Thyroid gland (tissue), 4 donors: ENCODE measurements at regions not wholly inside any gene's neighbourhood (a gene's known extent, or its start where the extent isn't known, plus 50 kb on each side); places are given as distances from the start of the nearest gene placed in this dataset.
"Not testable (repeated sequence)": the region's sequence is repeated elsewhere in the genome, so short reads cannot be mapped to it uniquely, and the experiment has no call there.

Experiments
- DNase-seq, 2 donors: peaks; one replicate each; pipeline ENCODE4 v3.0.0-alpha.2; 2019
- H3K27ac ChIP-seq, 3 donors: fragments of 200-600 bp; sonication (generic); 1 replicate in 2 of 3; 2 replicates in 1 of 3; pipeline ENCODE4 v1.5.1; 2016 to 2019; ENCODE audit warnings: mild to moderate bottlenecking in 1 of 3, moderate library complexity in 1 of 3
- H3K27me3 ChIP-seq: fragments of 200-600 bp; sonication (generic); one replicate; pipeline ENCODE4 v1.5.1; 2019
- H3K36me3 ChIP-seq, 2 donors: fragments of 200-600 bp; sonication (generic); one replicate each; pipeline ENCODE4 v1.5.1; 2016 to 2019
- H3K4me1 ChIP-seq, 2 donors: fragments of 200-600 bp; sonication (generic); one replicate each; pipeline ENCODE4 v1.5.1; 2017 to 2019
- H3K4me3 ChIP-seq, 3 donors: fragments of 200-600 bp; sonication (generic); replicated peaks in 1 of 3; 1 replicate in 2 of 3; 2 replicates in 1 of 3; pipeline ENCODE4 v1.5.1; 2016; ENCODE audit warnings: mild to moderate bottlenecking in 1 of 3
- H3K9me3 ChIP-seq: fragments of 200-600 bp; sonication (generic); one replicate; pipeline ENCODE4 v1.5.1; 2017
- POLR2A ChIP-seq, 2 donors: fragments of 450-650 bp; IDR thresholded peaks; one replicate each; pipeline ENCODE4 v1.6.1; 2017; ENCODE audit warnings: antibody characterized with exemption in 2 of 2, mild to moderate bottlenecking in 2 of 2, moderate library complexity in 1 of 2
- WGBS, 2 donors: methylation state at CpG; one replicate each; pipeline ENCODE4 v1.1.5; 2017; 5-methylcytosine and 5-hydroxymethylcytosine counted together
- intact Hi-C: fragments of 100-400 bp; cut with DNase I; formaldehyde crosslinking; loops from one replicate; pipeline ENCODE4 v1.15.1; 2023
- TF ChIP-seq, protein P1 (sequence below), 6 experiments: fragments of 200-600 bp in 3 of 6; fragments of 450-650 bp in 3 of 6; sonication (generic) in 3 of 6; IDR thresholded peaks; one replicate each; pipeline ENCODE4 v1.5.1; 2016 to 2019; ENCODE audit warnings: antibody characterized with exemption in 6 of 6, mild to moderate bottlenecking in 2 of 6, inconsistent platforms in 1 of 6, moderate library complexity in 1 of 6

DNA sequence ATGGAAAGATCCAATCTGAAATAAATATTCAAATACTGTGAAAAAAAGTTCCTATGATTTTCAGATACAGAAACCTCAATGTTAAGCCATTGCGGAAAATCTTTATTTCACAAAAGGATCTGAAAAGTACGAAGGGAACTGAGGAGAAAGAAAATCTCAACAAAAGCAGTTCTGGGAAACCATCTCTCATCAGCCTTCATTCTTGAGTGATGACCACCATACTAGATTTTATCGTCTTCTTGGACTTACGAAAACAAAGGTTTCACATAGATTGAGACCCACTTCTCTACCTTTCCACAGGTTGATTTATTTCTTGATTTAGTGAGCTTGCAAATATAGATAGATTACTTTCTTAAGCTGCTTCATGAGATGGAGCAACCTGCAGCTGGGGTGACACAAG, 293.4 kb upstream of the LYZL1 start:
- Histone ChIP-seq H3K9me3 (no peaks in the 10 kb centered on the region), H3K27me3 (no peaks in the 10 kb centered on the region), H3K36me3 (no peaks in the 10 kb centered on the region), H3K4me1 (no peaks in the 10 kb centered on the region), H3K4me3 (no peak overlapping the region), H3K27ac (no peak overlapping the region)
- DNase-seq = no peak
- intact Hi-C loops = loop anchor here (10.0 kb wide), 1 partner anchor 331 kb away; no protein-coding TSS in a partner anchor
- TF ChIP-seq POLR2A (IDR thresholded peaks at IDR 0.05) = no peak
- TF ChIP-seq, protein P1, sequence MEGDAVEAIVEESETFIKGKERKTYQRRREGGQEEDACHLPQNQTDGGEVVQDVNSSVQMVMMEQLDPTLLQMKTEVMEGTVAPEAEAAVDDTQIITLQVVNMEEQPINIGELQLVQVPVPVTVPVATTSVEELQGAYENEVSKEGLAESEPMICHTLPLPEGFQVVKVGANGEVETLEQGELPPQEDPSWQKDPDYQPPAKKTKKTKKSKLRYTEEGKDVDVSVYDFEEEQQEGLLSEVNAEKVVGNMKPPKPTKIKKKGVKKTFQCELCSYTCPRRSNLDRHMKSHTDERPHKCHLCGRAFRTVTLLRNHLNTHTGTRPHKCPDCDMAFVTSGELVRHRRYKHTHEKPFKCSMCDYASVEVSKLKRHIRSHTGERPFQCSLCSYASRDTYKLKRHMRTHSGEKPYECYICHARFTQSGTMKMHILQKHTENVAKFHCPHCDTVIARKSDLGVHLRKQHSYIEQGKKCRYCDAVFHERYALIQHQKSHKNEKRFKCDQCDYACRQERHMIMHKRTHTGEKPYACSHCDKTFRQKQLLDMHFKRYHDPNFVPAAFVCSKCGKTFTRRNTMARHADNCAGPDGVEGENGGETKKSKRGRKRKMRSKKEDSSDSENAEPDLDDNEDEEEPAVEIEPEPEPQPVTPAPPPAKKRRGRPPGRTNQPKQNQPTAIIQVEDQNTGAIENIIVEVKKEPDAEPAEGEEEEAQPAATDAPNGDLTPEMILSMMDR (IDR thresholded peaks at IDR 0.05) = no peak
- 92 to 96% methylated on average over 4 of the region's 4 CpGs for WGBS, 2 donors

DNA sequence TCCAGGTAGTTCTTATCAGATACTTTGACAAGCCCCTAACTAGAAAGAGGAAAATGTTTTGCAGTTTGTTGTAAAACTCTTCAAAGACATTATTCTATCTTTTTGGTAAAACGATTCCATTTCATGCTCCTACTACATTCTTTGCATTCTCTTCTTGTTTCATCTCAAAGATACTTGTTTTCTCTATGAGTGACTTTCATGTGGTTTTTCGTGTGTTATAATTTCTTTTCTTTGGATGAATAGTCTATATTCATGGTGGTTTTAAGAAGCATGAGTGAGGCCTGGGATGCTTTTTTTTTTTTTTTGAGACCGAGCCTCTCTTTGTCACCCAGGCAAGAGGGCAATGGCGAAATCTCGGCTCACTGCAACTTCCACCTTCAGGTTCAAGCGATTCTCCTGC, 292.5 kb upstream of the LYZL1 start:
- intact Hi-C loops = loop anchor here (10.0 kb wide), 1 partner anchor 332 kb away; no protein-coding TSS in a partner anchor
- no peak for DNase-seq
- H3K9me3 ChIP-seq = no peaks in the 10 kb centered on the region
- H3K4me3 ChIP-seq = no peak overlapping the region
- H3K27me3 ChIP-seq = no peaks in the 10 kb centered on the region
- TF ChIP-seq, protein P1 (IDR thresholded peaks at IDR 0.05) = no peak
- TF ChIP-seq POLR2A (IDR thresholded peaks at IDR 0.05) = no peak
- no peaks in the 10 kb centered on the region for H3K36me3 ChIP-seq
- WGBS, 2 donors = 91% methylated on average over 6 of the region's 6 CpGs
- H3K4me1 ChIP-seq = no peaks in the 10 kb centered on the region
- no peak overlapping the region for H3K27ac ChIP-seq

DNA sequence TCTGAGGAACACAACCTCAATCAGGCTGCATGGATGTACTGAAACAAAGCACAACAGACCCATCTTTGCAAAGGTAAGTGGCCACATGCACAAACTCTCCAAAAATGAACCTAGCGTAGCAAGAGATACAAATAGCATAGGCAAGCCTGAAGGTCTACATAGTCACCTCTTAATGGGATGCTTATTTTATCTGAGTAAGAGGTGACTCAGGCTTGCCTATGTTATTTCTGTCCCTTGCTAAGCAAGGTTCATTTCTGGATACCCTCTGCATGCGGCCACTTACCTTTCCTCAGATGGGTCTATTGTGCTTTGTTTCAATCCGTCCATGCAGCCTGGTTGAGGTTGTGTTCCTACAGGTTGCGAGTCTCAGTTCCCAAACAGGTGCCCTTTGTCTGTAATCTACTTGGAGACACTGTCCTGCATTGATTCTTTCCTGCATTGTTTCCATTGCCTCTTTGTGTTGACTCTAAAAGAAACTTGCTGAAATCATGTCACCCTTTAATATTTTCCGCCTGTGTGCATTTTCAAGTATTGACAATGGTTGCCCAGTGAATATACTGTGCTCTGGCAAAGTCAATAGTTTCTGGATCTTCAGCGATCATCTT, 291.8 kb upstream of the LYZL1 start:
- no peak overlapping the region for H3K27ac ChIP-seq
- H3K27me3 ChIP-seq = no peaks in the 10 kb centered on the region
- intact Hi-C loops = loop anchor here (10.0 kb wide), 1 partner anchor 332 kb away; no protein-coding TSS in a partner anchor
- no peaks in the 10 kb centered on the region for H3K36me3 ChIP-seq
- no peaks in the 10 kb centered on the region for H3K9me3 ChIP-seq
- no peak for TF ChIP-seq POLR2A (IDR thresholded peaks at IDR 0.05)
- TF ChIP-seq, protein P1 (IDR thresholded peaks at IDR 0.05) = no peak
- no peak overlapping the region for H3K4me3 ChIP-seq
- no peaks in the 10 kb centered on the region for H3K4me1 ChIP-seq
- 57 to 67% methylated on average over 6 of the region's 6 CpGs for WGBS, 2 donors
- no peak for DNase-seq

DNA sequence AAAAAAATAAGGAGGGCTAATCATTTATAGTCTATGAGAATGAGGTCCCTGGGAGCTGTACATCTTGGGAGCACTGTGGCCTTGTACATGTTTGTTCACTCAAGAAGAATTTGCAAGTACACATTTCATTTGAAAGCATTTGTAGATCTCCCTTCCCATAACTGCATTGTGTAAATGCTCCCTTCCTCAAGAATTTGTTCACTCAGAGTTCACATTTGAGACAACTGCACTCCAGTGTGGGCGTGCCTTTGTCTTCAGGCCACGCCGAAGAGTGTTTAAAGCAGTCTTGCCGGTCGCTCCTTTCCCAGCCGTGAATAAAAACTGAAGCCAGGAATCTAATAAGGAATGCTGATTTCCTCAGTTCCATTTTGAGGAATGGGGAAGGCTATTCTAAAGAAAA, 291.1 kb upstream of the LYZL1 start:
- H3K4me1 ChIP-seq = no peaks in the 10 kb centered on the region
- no peak for TF ChIP-seq POLR2A (IDR thresholded peaks at IDR 0.05)
- TF ChIP-seq, protein P1 (IDR thresholded peaks at IDR 0.05) = no peak
- peak; percentile 63 to 67 for DNase-seq
- H3K36me3 ChIP-seq = no peaks in the 10 kb centered on the region
- no peaks in the 10 kb centered on the region for H3K9me3 ChIP-seq
- intact Hi-C loops = loop anchor here (10.0 kb wide), 1 partner anchor 333 kb away; no protein-coding TSS in a partner anchor
- 11 to 29% methylated on average over 6 of the region's 6 CpGs for WGBS, 2 donors
- no peaks in the 10 kb centered on the region for H3K27me3 ChIP-seq
- no peak overlapping the region for H3K27ac ChIP-seq
- H3K4me3 ChIP-seq = no peak overlapping the region

DNA sequence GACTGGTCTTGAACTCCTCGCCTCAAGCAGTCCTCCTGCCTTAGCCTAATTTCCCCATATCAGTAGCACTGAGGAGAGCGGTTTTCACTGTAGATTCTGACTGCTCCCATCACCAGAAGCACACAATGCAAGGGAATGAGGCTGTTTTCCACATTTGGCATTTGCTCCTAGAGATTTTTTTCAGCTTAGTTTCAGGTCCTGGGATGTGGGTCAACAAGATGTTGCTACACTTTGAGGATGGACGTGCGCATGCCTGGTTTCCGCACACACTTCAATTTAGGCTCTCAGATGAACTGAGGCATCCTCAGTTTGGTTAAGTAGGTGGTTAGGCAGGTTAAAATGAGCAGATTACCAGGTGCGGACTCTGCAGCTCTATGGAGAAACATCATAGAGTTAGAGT, 287.1 kb upstream of the LYZL1 start:
- no peaks in the 10 kb centered on the region for H3K36me3 ChIP-seq
- no peak for DNase-seq
- intact Hi-C loops = no loop called here
- no peak overlapping the region for H3K27ac ChIP-seq
- H3K4me1 ChIP-seq = no peaks in the 10 kb centered on the region
- H3K9me3 ChIP-seq = no peaks in the 10 kb centered on the region
- no peaks in the 10 kb centered on the region for H3K27me3 ChIP-seq
- TF ChIP-seq, protein P1 (IDR thresholded peaks at IDR 0.05) = no peak
- WGBS, 2 donors = 92 to 96% methylated on average over 6 of the region's 6 CpGs
- no peak overlapping the region for H3K4me3 ChIP-seq

DNA sequence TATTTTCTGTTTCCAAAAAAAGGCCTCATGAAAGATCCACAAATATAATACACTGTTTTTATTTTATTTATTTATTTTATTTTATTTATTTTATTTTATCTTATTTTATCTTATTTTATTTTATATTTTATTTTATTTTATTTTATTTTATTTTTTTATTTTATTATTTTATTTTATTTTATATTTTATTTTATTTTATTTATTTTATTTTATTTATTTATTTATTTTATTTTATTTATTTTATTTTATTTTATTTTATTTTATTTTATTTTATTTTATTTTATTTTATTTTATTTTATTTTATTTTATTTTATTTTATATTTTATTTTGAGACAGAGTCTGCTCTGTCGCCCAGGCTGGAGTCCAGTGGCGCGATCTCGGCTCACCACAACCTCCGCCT, 285.9 kb upstream of the LYZL1 start:
- H3K9me3 ChIP-seq, H3K4me3 ChIP-seq, H3K36me3 ChIP-seq, DNase-seq, H3K27me3 ChIP-seq, intact Hi-C loops, H3K4me1 ChIP-seq, H3K27ac ChIP-seq: not testable (repeated sequence)
- 96 to 98% methylated on average over 5 of the region's 5 CpGs for WGBS, 2 donors
